ENCODE measurements at regions not wholly inside any gene's neighbourhood (a gene's known extent, or its start where the extent isn't known, plus 50 kb on each side); places are given as distances from the start of the nearest gene placed in this dataset.

- TF ChIP-seq KDM1A (IDR thresholded peaks at IDR 0.05; ENCODE audit: borderline replicate concordance, low read length) (no peak), KDM5A (IDR thresholded peaks at IDR 0.05; ENCODE audit: low read length) (no peak), RFX5 (IDR thresholded peaks at IDR 0.05; ENCODE audit: borderline replicate concordance, low read depth, low read length) (no peak)
Measured at GRCh38 chr2:173431191-173431590, 76.5 kb downstream of the CDCA7 start (continued).
